DOHH2 (cell line): ENCODE measurements at regions not wholly inside any gene's neighbourhood (a gene's known extent, or its start where the extent isn't known, plus 50 kb on each side); places are given as distances from the start of the nearest gene placed in this dataset.

Source experiments
- H3F3A ChIP-seq: fragments of 200-600 bp; sonication (generic), shearing (Covaris generic); 2 replicates; pipeline ENCODE4 v1.6.0; 2016; ENCODE audit warnings: antibody characterized with exemption, mild to moderate bottlenecking; ENCODE audit not compliant: control insufficient read depth, insufficient read depth
- H3K27ac ChIP-seq: fragments of 200-600 bp; sonication (generic); 2 replicates; pipeline ENCODE4 v1.5.1; 2014; ENCODE audit warnings: low read depth, mild to moderate bottlenecking, low read length, moderate library complexity
- H3K27me3 ChIP-seq: fragments of 200-600 bp; sonication (generic); 2 replicates; pipeline ENCODE4 v1.6.1; 2014; ENCODE audit warnings: mild to moderate bottlenecking, low read length, mixed read lengths; ENCODE audit not compliant: control insufficient read depth
- H3K36me3 ChIP-seq: fragments of 200-600 bp; sonication (generic); 2 replicates; pipeline ENCODE4 v1.6.1; 2014; ENCODE audit warnings: mild to moderate bottlenecking, low read length, moderate library complexity, mixed read lengths; ENCODE audit not compliant: control insufficient read depth
- H3K4me1 ChIP-seq: fragments of 200-600 bp; sonication (generic); 2 replicates; pipeline ENCODE4 v1.6.1; 2014; ENCODE audit warnings: mild to moderate bottlenecking, low read length, mixed read lengths; ENCODE audit not compliant: control insufficient read depth
- H3K4me2 ChIP-seq: fragments of 200-600 bp; sonication (generic); 2 replicates; pipeline ENCODE4 v1.6.0; 2014; ENCODE audit warnings: mild to moderate bottlenecking, low read length, moderate library complexity
- H3K4me3 ChIP-seq: fragments of 200-600 bp; sonication (generic); 2 replicates; pipeline ENCODE4 v1.5.1; 2014; ENCODE audit warnings: mild to moderate bottlenecking, low read length, mixed read lengths
- H3K79me2 ChIP-seq: fragments of 200-600 bp; sonication (generic); 2 replicates; pipeline ENCODE4 v1.6.1; 2014; ENCODE audit warnings: mild to moderate bottlenecking, low read length, mixed read lengths; ENCODE audit not compliant: control insufficient read depth
- H3K9me2 ChIP-seq: fragments of 200-600 bp; sonication (generic); replicated peaks from 2 replicates; pipeline ENCODE4 v1.6.1; 2014; ENCODE audit warnings: mild to moderate bottlenecking, low read length, mixed read lengths; ENCODE audit not compliant: control insufficient read depth
- H3K9me3 ChIP-seq: fragments of 200-600 bp; sonication (generic); 2 replicates; pipeline ENCODE4 v1.6.1; 2014; ENCODE audit warnings: antibody characterized with exemption, low read length, mixed read lengths; ENCODE audit not compliant: control insufficient read depth, insufficient read depth
- H4K20me1 ChIP-seq: fragments of 200-600 bp; sonication (generic); 2 replicates; pipeline ENCODE4 v1.6.0; 2014; ENCODE audit warnings: low read depth, mild to moderate bottlenecking, antibody characterized with exemption, low read length, moderate library complexity; ENCODE audit not compliant: control insufficient read depth, insufficient read depth
- CTCF ChIP-seq: fragments of 200-600 bp; sonication (generic); IDR thresholded peaks from one replicate; pipeline ENCODE4 v1.5.1; 2014; ENCODE audit warnings: antibody characterized with exemption, mild to moderate bottlenecking, low read depth, low read length; ENCODE audit not compliant: poor library complexity, severe bottlenecking
- EZH2phosphoT487 ChIP-seq: fragments of 200-600 bp; sonication (generic); IDR thresholded peaks from 2 replicates; pipeline ENCODE4 v1.6.1; 2017; ENCODE audit warnings: borderline replicate concordance, mild to moderate bottlenecking, antibody characterized with exemption, low read length, moderate library complexity, mixed read lengths

- Histone ChIP-seq H3K27me3 (peaks cover 1% of the 10 kb centered on the region; the same call in 1 of the 2 replicates), H3F3A (no peaks in the 10 kb centered on the region), H3K27ac (no peak overlapping the region), H3K4me1 (peaks cover 48% of the 10 kb centered on the region), H3K79me2 (no peaks in the 10 kb centered on the region), H3K4me2 (no peak overlapping the region), H4K20me1 (no peaks in the 10 kb centered on the region), H3K9me3 (no peaks in the 10 kb centered on the region), H3K4me3 (no peak overlapping the region), H3K9me2 (no peaks in the 10 kb centered on the region), H3K36me3 (no peaks in the 10 kb centered on the region)
- no peak for TF ChIP-seq EZH2phosphoT487
- TF ChIP-seq CTCF = no peak
Measured at GRCh38 chr1:229037806-229038405, 233.0 kb upstream of the RAB4A start.

- H3F3A ChIP-seq = no peaks in the 10 kb centered on the region
- H3K9me2 ChIP-seq = no peaks in the 10 kb centered on the region
- no peaks in the 10 kb centered on the region for H3K79me2 ChIP-seq
- H3K4me1 ChIP-seq = peaks cover 36% of the 10 kb centered on the region
- H3K27me3 ChIP-seq = peaks cover 10% of the 10 kb centered on the region
- H3K9me3 ChIP-seq = no peaks in the 10 kb centered on the region
- TF ChIP-seq CTCF = no peak
- TF ChIP-seq EZH2phosphoT487 = no peak
- H3K4me3 ChIP-seq = peak overlapping the region; percentile 27; the same call in 1 of the 2 replicates
- H3K4me2 ChIP-seq = peak overlapping the region; percentile 30
- no peaks in the 10 kb centered on the region for H4K20me1 ChIP-seq
- no peaks in the 10 kb centered on the region for H3K36me3 ChIP-seq
- no peak overlapping the region for H3K27ac ChIP-seq
Measured at GRCh38 chr1:229040630-229041358, 230.1 kb upstream of the RAB4A start.

GRCh38 chr1:229041946-229042345 is 229.0 kb upstream of the RAB4A start:
- peaks cover 28% of the 10 kb centered on the region for H3K4me1 ChIP-seq
- no peaks in the 10 kb centered on the region for H3K79me2 ChIP-seq
- TF ChIP-seq CTCF (no peak), EZH2phosphoT487 (no peak)
- H3K9me3 ChIP-seq = no peaks in the 10 kb centered on the region
- H3F3A ChIP-seq = no peaks in the 10 kb centered on the region
- H3K27ac ChIP-seq = no peak overlapping the region
- no peak overlapping the region for H3K4me3 ChIP-seq
- no peaks in the 10 kb centered on the region for H3K9me2 ChIP-seq
- peaks cover 10% of the 10 kb centered on the region for H3K27me3 ChIP-seq
- no peaks in the 10 kb centered on the region for H3K36me3 ChIP-seq
- no peak overlapping the region for H3K4me2 ChIP-seq
- H4K20me1 ChIP-seq = no peaks in the 10 kb centered on the region
